Endothelial cell of umbilical vein (primary cell): ENCODE measurements at regions not wholly inside any gene's neighbourhood (a gene's known extent, or its start where the extent isn't known, plus 50 kb on each side); places are given as distances from the start of the nearest gene placed in this dataset.

Source experiments
- BruUV-seq: library from RNA; stranded (reverse); fragments of 400-500 nt; replicated peaks from 2 replicates; lab custom pipeline; 2021; lab: Mats Ljungman, UMichigan
- CTCF ChIA-PET: fragments of 300-600, 350-600 bp; sonication (Branson Sonifier 250); formaldehyde crosslinking; loops from one replicate; lab custom pipeline; 2021; ENCODE audit warnings: antibody characterized with exemption, inconsistent platforms; lab: Charles Lee
- POLR2A ChIA-PET: fragments of 300-600, 350-600 bp; sonication (Branson Sonifier 250); formaldehyde crosslinking; loops from one replicate; lab custom pipeline; 2021; ENCODE audit warnings: antibody characterized with exemption, inconsistent platforms; lab: Charles Lee
- DNase-seq: peaks from one replicate; pipeline ENCODE4 v3.0.0-alpha.2; 2011; ENCODE audit warnings: low read depth, low spot score
- FAIRE-seq: peaks from 2 replicates; lab custom pipeline; 2011; peaks lifted over from hg19 to GRCh38; lab: Jason Lieb, UNC
- H2AFZ ChIP-seq: 2 replicates; pipeline ENCODE4 v1.6.0; 2012; ENCODE audit warnings: low read depth, low read length, control low read depth, inconsistent platforms
- H3K27ac ChIP-seq: 2 replicates; pipeline ENCODE4 v1.5.1; 2011; ENCODE audit warnings: low read depth, mild to moderate bottlenecking, control low read depth, low read length, moderate library complexity; ENCODE audit not compliant: insufficient read depth
- H3K27me3 ChIP-seq, 2 experiments: 2 replicates each; pipeline versions ENCODE4 v1.6.0 to v1.6.1; 2011; ENCODE audit warnings: low read length in 2 of 2, mixed read lengths in 1 of 2; ENCODE audit not compliant: control insufficient read depth in 2 of 2, insufficient read depth in 2 of 2
- H3K36me3 ChIP-seq, 2 experiments: 2 replicates in 1 of 2; 3 replicates in 1 of 2; pipeline ENCODE4 v1.5.1; 2011; ENCODE audit warnings: low read length in 2 of 2, mild to moderate bottlenecking in 1 of 2, moderate library complexity in 1 of 2; ENCODE audit not compliant: control insufficient read depth in 2 of 2, insufficient read depth in 2 of 2; ENCODE audit errors: extremely low read depth in 1 of 2
- H3K4me1 ChIP-seq: 3 replicates; pipeline ENCODE4 v1.5.1; 2011; ENCODE audit warnings: mild to moderate bottlenecking, low read length; ENCODE audit not compliant: control insufficient read depth, insufficient read depth; ENCODE audit errors: extremely low read depth
- H3K4me2 ChIP-seq: 2 replicates; pipeline ENCODE4 v1.6.1; 2011; ENCODE audit warnings: low read length, control low read depth, mixed read lengths; ENCODE audit not compliant: insufficient read depth
- H3K4me3 ChIP-seq, 3 experiments: fragments of 200-600 bp in 1 of 3; sonication (generic), shearing (Covaris generic) in 1 of 3; replicated peaks in 1 of 3; 2 replicates each; pipeline ENCODE4 v1.5.1; 2011 to 2016; ENCODE audit warnings: control low read depth in 3 of 3, low read length in 3 of 3, mild to moderate bottlenecking in 2 of 3, inconsistent platforms in 1 of 3, low read depth in 1 of 3, moderate library complexity in 1 of 3; ENCODE audit not compliant: insufficient read depth in 1 of 3
- H3K79me2 ChIP-seq: 2 replicates; pipeline ENCODE4 v1.6.0; 2012; ENCODE audit warnings: low read length, inconsistent platforms; ENCODE audit not compliant: control insufficient read depth, insufficient read depth
- H3K9ac ChIP-seq: replicated peaks from 2 replicates; pipeline ENCODE3; 2011; ENCODE audit warnings: low read length, control low read depth; ENCODE audit not compliant: insufficient read depth; ENCODE audit errors: extremely low read depth
- H3K9me1 ChIP-seq: replicated peaks from 3 replicates; pipeline ENCODE4 v1.6.0; 2011; ENCODE audit warnings: mild to moderate bottlenecking, low read length; ENCODE audit not compliant: control insufficient read depth, insufficient read depth; ENCODE audit errors: extremely low read depth
- H3K9me3 ChIP-seq: replicated peaks from 2 replicates; pipeline ENCODE4 v1.5.1; 2012; ENCODE audit warnings: low read length, inconsistent platforms; ENCODE audit not compliant: control insufficient read depth, insufficient read depth
- H4K20me1 ChIP-seq: replicated peaks from 2 replicates; pipeline ENCODE3; 2011; ENCODE audit warnings: mild to moderate bottlenecking, low read length; ENCODE audit not compliant: control insufficient read depth, insufficient read depth; ENCODE audit errors: extremely low read depth
- FOS ChIP-seq: IDR thresholded peaks from 2 replicates; pipeline ENCODE4 v1.6.1; 2011; ENCODE audit warnings: mild to moderate bottlenecking, low read length, moderate library complexity, borderline replicate concordance; ENCODE audit not compliant: insufficient read depth
- GATA2 ChIP-seq: IDR thresholded peaks from 2 replicates; pipeline ENCODE4 v1.7.0; 2011; ENCODE audit warnings: low read depth, mild to moderate bottlenecking, moderate library complexity, mixed read lengths, low read length; ENCODE audit not compliant: insufficient read length, insufficient read depth
- JUN ChIP-seq: IDR thresholded peaks from 2 replicates; pipeline ENCODE4 v1.6.1; 2011; ENCODE audit warnings: borderline replicate concordance, low read depth; ENCODE audit not compliant: insufficient read length, insufficient read depth
- MAX ChIP-seq: IDR thresholded peaks from 2 replicates; pipeline ENCODE4 v1.6.1; 2011; ENCODE audit not compliant: insufficient read depth, insufficient read length
- POLR2AphosphoS5 ChIP-seq: IDR thresholded peaks from 2 replicates; pipeline ENCODE4 v1.6.1; 2012; ENCODE audit warnings: low read depth, mild to moderate bottlenecking, control low read depth, low read length, moderate library complexity; ENCODE audit not compliant: insufficient read depth
- dilution Hi-C: fragments of 300-500 bp; cut with MboI; formaldehyde crosslinking; loops from one replicate; pipeline ENCODE4 v1.15.0; 2019; ENCODE audit warnings: low sequenced_read_pairs; ENCODE audit not compliant: extremely low pct_ligation_motif_present
- intact Hi-C: fragments of 100-400 bp; cut with micrococcal nuclease; formaldehyde crosslinking; loops from one replicate; pipeline ENCODE4 v1.10.0; 2022

- Histone ChIP-seq H3K4me1 (no peaks in the 10 kb centered on the region), H4K20me1 (no peaks in the 10 kb centered on the region), H3K79me2 (no peaks in the 10 kb centered on the region), H2AFZ (no peak overlapping the region), H3K4me2 (no peak overlapping the region), H3K9me1 (no peaks in the 10 kb centered on the region), H3K36me3 (no peaks in the 10 kb centered on the region), H3K27ac (no peak overlapping the region), H3K27me3 (no peaks in the 10 kb centered on the region), H3K9me3 (no peaks in the 10 kb centered on the region), H3K9ac (no peak overlapping the region), H3K4me3 (no peak overlapping the region)
- no TSS peak for BruUV-seq
- intact Hi-C loops, result no loop called here
- no peak for DNase-seq
- no peak for FAIRE-seq
- CTCF ChIA-PET, result no interaction called here
- POLR2A ChIA-PET, result no interaction called here
- no peak for TF ChIP-seq POLR2AphosphoS5
- no peak for TF ChIP-seq MAX
- no peak for TF ChIP-seq JUN
- no peak for TF ChIP-seq FOS
- TF ChIP-seq GATA2, result no peak
- dilution Hi-C loops, result no loop called here
Observed at GRCh38 chr7:149381245-149381644, 79.6 kb downstream of the ZNF777 start.
